GM23338 (cell line): ENCODE measurements at regions not wholly inside any gene's neighbourhood (a gene's known extent, or its start where the extent isn't known, plus 50 kb on each side); places are given as distances from the start of the nearest gene placed in this dataset.

ENCODE experiments used
- ATAC-seq: fragments of 200-7000 bp; cut with Tn5 transposase; 3 replicates; pipeline ENCODE4 v1.9.1; 2020
- DNase-seq: peaks from one replicate; pipeline ENCODE4 v3.0.0-alpha.2; 2015; ENCODE audit warnings: low spot score
- H2AFZ ChIP-seq: fragments of 200-600 bp; sonication (generic); 2 replicates; pipeline ENCODE4 v1.8.0; 2016; ENCODE audit warnings: antibody characterized with exemption, mild to moderate bottlenecking, moderate library complexity
- H3F3A ChIP-seq: fragments of 200-600 bp; sonication (generic); replicated peaks from 2 replicates; pipeline ENCODE4 v1.8.0; 2017; ENCODE audit warnings: antibody characterized with exemption, mixed run types, low read depth
- H3K27ac ChIP-seq: fragments of 200-600 bp; sonication (generic); 2 replicates; pipeline ENCODE4 v1.6.1; 2016; ENCODE audit warnings: low read depth
- H3K27me3 ChIP-seq: fragments of 200-600 bp; sonication (generic); 2 replicates; pipeline ENCODE4 v1.8.0; 2016; ENCODE audit warnings: mild to moderate bottlenecking, mixed run types, moderate library complexity; ENCODE audit not compliant: insufficient read depth
- H3K36me3 ChIP-seq: fragments of 200-600 bp; sonication (generic); 2 replicates; pipeline ENCODE4 v1.8.0; 2016; ENCODE audit warnings: mild to moderate bottlenecking; ENCODE audit not compliant: insufficient read depth
- H3K4me1 ChIP-seq: fragments of 200-600 bp; sonication (generic); 2 replicates; pipeline ENCODE4 v1.8.0; 2016; ENCODE audit warnings: mild to moderate bottlenecking, moderate library complexity; ENCODE audit not compliant: insufficient read depth
- H3K4me2 ChIP-seq: fragments of 200-600 bp; sonication (generic); 2 replicates; pipeline ENCODE4 v1.7.1; 2017; ENCODE audit warnings: mixed run types
- H3K4me3 ChIP-seq: fragments of 200-600 bp; sonication (generic); 2 replicates; pipeline ENCODE4 v1.6.1; 2016; ENCODE audit warnings: mixed run types
- H3K79me2 ChIP-seq: fragments of 200-600 bp; sonication (generic); replicated peaks from 2 replicates; pipeline ENCODE4 v1.8.0; 2017; ENCODE audit warnings: mild to moderate bottlenecking; ENCODE audit not compliant: insufficient read depth
- H3K9me2 ChIP-seq: fragments of 200-600 bp; sonication (generic); 2 replicates; pipeline ENCODE4 v1.8.0; 2017; ENCODE audit not compliant: insufficient read depth
- H4K20me1 ChIP-seq: fragments of 200-600 bp; sonication (generic); replicated peaks from 2 replicates; pipeline ENCODE4 v1.8.0; 2017; ENCODE audit warnings: mild to moderate bottlenecking; ENCODE audit not compliant: insufficient read depth
- H3K27ac Mint-ChIP-seq: 2 replicates; pipeline ENCODE4 v1.8.0; 2020; ENCODE audit warnings: inconsistent platforms, mild to moderate bottlenecking, moderate library complexity, mixed read lengths
- H3K27me3 Mint-ChIP-seq: 3 replicates; pipeline ENCODE4 v1.8.0; 2022; ENCODE audit warnings: low read depth, mild to moderate bottlenecking, moderate library complexity, mixed read lengths, inconsistent platforms; ENCODE audit not compliant: insufficient read depth, poor library complexity
- H3K36me3 Mint-ChIP-seq: 3 replicates; pipeline ENCODE4 v1.8.0; 2021; ENCODE audit warnings: low read depth, mild to moderate bottlenecking, inconsistent platforms, moderate library complexity, mixed read lengths
- H3K4me1 Mint-ChIP-seq: 3 replicates; pipeline ENCODE4 v1.8.0; 2020; ENCODE audit warnings: mild to moderate bottlenecking, inconsistent platforms, mixed read lengths
- H3K4me3 Mint-ChIP-seq: 3 replicates; pipeline ENCODE4 v1.8.0; 2021; ENCODE audit warnings: moderate library complexity, mild to moderate bottlenecking, inconsistent platforms, mixed read lengths
- H3K9me3 Mint-ChIP-seq: 3 replicates; pipeline ENCODE4 v1.8.0; 2020; ENCODE audit warnings: moderate library complexity, mild to moderate bottlenecking, inconsistent platforms, mixed read lengths
- CREB1 ChIP-seq: fragments of 250-450 bp; sonication (Bioruptor Pico); IDR thresholded peaks from 2 replicates; pipeline ENCODE4 v1.5.0; 2020; ENCODE audit warnings: low read depth, mild to moderate bottlenecking, moderate library complexity
- CTCF ChIP-seq, 2 experiments: fragments of 200-600 bp in 1 of 2; sonication (generic) in 1 of 2; conservative IDR thresholded peaks; 2 replicates each; pipeline versions ENCODE4 v1.5.1 to v1.6.1; 2016 to 2017; ENCODE audit warnings: antibody characterized with exemption in 2 of 2, low read depth in 2 of 2, mild to moderate bottlenecking in 2 of 2, moderate library complexity in 1 of 2
- ETS1 ChIP-seq: IDR thresholded peaks from 2 replicates; pipeline ENCODE4 v1.6.1; 2016; ENCODE audit warnings: antibody characterized with exemption
- EZH2 ChIP-seq: fragments of 200-600 bp; sonication (generic); IDR thresholded peaks from one replicate; pipeline ENCODE4 v1.8.0; 2017; ENCODE audit warnings: antibody characterized with exemption, mild to moderate bottlenecking, low read depth; ENCODE audit not compliant: unreplicated experiment
- EZH2phosphoT487 ChIP-seq: fragments of 200-600 bp; sonication (generic); IDR thresholded peaks from one replicate; pipeline ENCODE4 v1.8.1; 2018; ENCODE audit warnings: antibody characterized with exemption; ENCODE audit not compliant: unreplicated experiment
- JUNB ChIP-seq: IDR thresholded peaks from one replicate; pipeline ENCODE4 v1.6.1; 2016; ENCODE audit warnings: antibody characterized with exemption; ENCODE audit not compliant: unreplicated experiment
- NANOG ChIP-seq: IDR thresholded peaks from 2 replicates; pipeline ENCODE4 v1.6.1; 2016; ENCODE audit warnings: antibody characterized with exemption, borderline replicate concordance
- POLR2AphosphoS5 ChIP-seq: IDR thresholded peaks from 2 replicates; pipeline ENCODE4 v1.6.1; 2016; ENCODE audit warnings: antibody characterized with exemption, low read depth
- REST ChIP-seq: IDR thresholded peaks from one replicate; pipeline ENCODE4 v1.6.1; 2018; ENCODE audit warnings: antibody characterized with exemption; ENCODE audit not compliant: unreplicated experiment
- STAT1 ChIP-seq: IDR thresholded peaks from one replicate; pipeline ENCODE4 v1.6.1; 2016; ENCODE audit warnings: antibody characterized with exemption; ENCODE audit not compliant: unreplicated experiment
- ZNF114 ChIP-seq: fragments of 250-450 bp; sonication (Bioruptor Pico); IDR thresholded peaks from 2 replicates; pipeline ENCODE4 v1.5.0; 2020; ENCODE audit warnings: mild to moderate bottlenecking, moderate library complexity
- ZNF331 ChIP-seq: fragments of 250-450 bp; sonication (Bioruptor Pico); IDR thresholded peaks from 2 replicates; pipeline ENCODE4 v1.5.0; 2020; ENCODE audit warnings: low read depth, mild to moderate bottlenecking, moderate library complexity
- ZNF462 ChIP-seq: fragments of 250-450 bp; sonication (Bioruptor Pico); IDR thresholded peaks from 2 replicates; pipeline ENCODE4 v1.5.0; 2020; ENCODE audit warnings: mild to moderate bottlenecking, moderate library complexity

GRCh38 chr7:17584822-17585221 is 286.4 kb downstream of the AHR start (continued):
- TF ChIP-seq EZH2phosphoT487 (no peak), ZNF114 (no peak), POLR2AphosphoS5 (no peak)

- no peak overlapping the region for H3K4me2 ChIP-seq
- H3K36me3 ChIP-seq, result no peaks in the 10 kb centered on the region
- H3K36me3 Mint-ChIP-seq, result no peaks in the 10 kb centered on the region
- H3K9me2 ChIP-seq, result peaks cover 7% of the 10 kb centered on the region; the same call in 1 of the 2 replicates
- ATAC-seq (no peak), DNase-seq (no peak)
- H3F3A ChIP-seq, result no peaks in the 10 kb centered on the region
- H3K27me3 Mint-ChIP-seq, result peaks cover 2% of the 10 kb centered on the region
- no peak overlapping the region for H3K27ac Mint-ChIP-seq
- no peak overlapping the region for H3K4me3 Mint-ChIP-seq
- no peaks in the 10 kb centered on the region for H3K79me2 ChIP-seq
- no peaks in the 10 kb centered on the region for H4K20me1 ChIP-seq
- no peak overlapping the region for H3K4me3 ChIP-seq
- H3K4me1 Mint-ChIP-seq, result no peaks in the 10 kb centered on the region
- no peaks in the 10 kb centered on the region for H3K4me1 ChIP-seq
- H3K27ac ChIP-seq, result no peak overlapping the region
- H3K9me3 Mint-ChIP-seq, result no peaks in the 10 kb centered on the region
- TF ChIP-seq EZH2phosphoT487 (no peak), REST (no peak), CTCF (conservative IDR thresholded peaks at IDR 0.05; ENCODE audit: low read depth in 2 of 2) (no peak), JUNB (no peak), STAT1 (no peak), CREB1 (CRISPR knock-in tag) (no peak), ZNF462 (no peak), EZH2 (no peak), ZNF114 (no peak), ZNF331 (no peak), ETS1 (no peak), NANOG (no peak), POLR2AphosphoS5 (no peak)
- H3K27me3 ChIP-seq, result no peaks in the 10 kb centered on the region
- H2AFZ ChIP-seq, result no peak overlapping the region
Observed at GRCh38 chr7:17586711-17587110, 288.3 kb downstream of the AHR start.
